GM23338 (cell line): ENCODE measurements at regions not wholly inside any gene's neighbourhood (a gene's known extent, or its start where the extent isn't known, plus 50 kb on each side); places are given as distances from the start of the nearest gene placed in this dataset.

Experiments
- ATAC-seq: fragments of 200-7000 bp; cut with Tn5 transposase; 3 replicates; pipeline ENCODE4 v1.9.1; 2020
- DNase-seq: peaks from one replicate; pipeline ENCODE4 v3.0.0-alpha.2; 2015; ENCODE audit warnings: low spot score
- H2AFZ ChIP-seq: fragments of 200-600 bp; sonication (generic); 2 replicates; pipeline ENCODE4 v1.8.0; 2016; ENCODE audit warnings: antibody characterized with exemption, mild to moderate bottlenecking, moderate library complexity
- H3F3A ChIP-seq: fragments of 200-600 bp; sonication (generic); replicated peaks from 2 replicates; pipeline ENCODE4 v1.8.0; 2017; ENCODE audit warnings: antibody characterized with exemption, mixed run types, low read depth
- H3K27ac ChIP-seq: fragments of 200-600 bp; sonication (generic); 2 replicates; pipeline ENCODE4 v1.6.1; 2016; ENCODE audit warnings: low read depth
- H3K27me3 ChIP-seq: fragments of 200-600 bp; sonication (generic); 2 replicates; pipeline ENCODE4 v1.8.0; 2016; ENCODE audit warnings: mild to moderate bottlenecking, mixed run types, moderate library complexity; ENCODE audit not compliant: insufficient read depth
- H3K36me3 ChIP-seq: fragments of 200-600 bp; sonication (generic); 2 replicates; pipeline ENCODE4 v1.8.0; 2016; ENCODE audit warnings: mild to moderate bottlenecking; ENCODE audit not compliant: insufficient read depth
- H3K4me1 ChIP-seq: fragments of 200-600 bp; sonication (generic); 2 replicates; pipeline ENCODE4 v1.8.0; 2016; ENCODE audit warnings: mild to moderate bottlenecking, moderate library complexity; ENCODE audit not compliant: insufficient read depth
- H3K4me2 ChIP-seq: fragments of 200-600 bp; sonication (generic); 2 replicates; pipeline ENCODE4 v1.7.1; 2017; ENCODE audit warnings: mixed run types
- H3K4me3 ChIP-seq: fragments of 200-600 bp; sonication (generic); 2 replicates; pipeline ENCODE4 v1.6.1; 2016; ENCODE audit warnings: mixed run types
- H3K79me2 ChIP-seq: fragments of 200-600 bp; sonication (generic); replicated peaks from 2 replicates; pipeline ENCODE4 v1.8.0; 2017; ENCODE audit warnings: mild to moderate bottlenecking; ENCODE audit not compliant: insufficient read depth
- H3K9me2 ChIP-seq: fragments of 200-600 bp; sonication (generic); 2 replicates; pipeline ENCODE4 v1.8.0; 2017; ENCODE audit not compliant: insufficient read depth
- H4K20me1 ChIP-seq: fragments of 200-600 bp; sonication (generic); replicated peaks from 2 replicates; pipeline ENCODE4 v1.8.0; 2017; ENCODE audit warnings: mild to moderate bottlenecking; ENCODE audit not compliant: insufficient read depth
- H3K27ac Mint-ChIP-seq: 2 replicates; pipeline ENCODE4 v1.8.0; 2020; ENCODE audit warnings: inconsistent platforms, mild to moderate bottlenecking, moderate library complexity, mixed read lengths
- H3K27me3 Mint-ChIP-seq: 3 replicates; pipeline ENCODE4 v1.8.0; 2022; ENCODE audit warnings: low read depth, mild to moderate bottlenecking, moderate library complexity, mixed read lengths, inconsistent platforms; ENCODE audit not compliant: insufficient read depth, poor library complexity
- H3K36me3 Mint-ChIP-seq: 3 replicates; pipeline ENCODE4 v1.8.0; 2021; ENCODE audit warnings: low read depth, mild to moderate bottlenecking, inconsistent platforms, moderate library complexity, mixed read lengths
- H3K4me1 Mint-ChIP-seq: 3 replicates; pipeline ENCODE4 v1.8.0; 2020; ENCODE audit warnings: mild to moderate bottlenecking, inconsistent platforms, mixed read lengths
- H3K4me3 Mint-ChIP-seq: 3 replicates; pipeline ENCODE4 v1.8.0; 2021; ENCODE audit warnings: moderate library complexity, mild to moderate bottlenecking, inconsistent platforms, mixed read lengths
- H3K9me3 Mint-ChIP-seq: 3 replicates; pipeline ENCODE4 v1.8.0; 2020; ENCODE audit warnings: moderate library complexity, mild to moderate bottlenecking, inconsistent platforms, mixed read lengths
- CREB1 ChIP-seq: fragments of 250-450 bp; sonication (Bioruptor Pico); IDR thresholded peaks from 2 replicates; pipeline ENCODE4 v1.5.0; 2020; ENCODE audit warnings: low read depth, mild to moderate bottlenecking, moderate library complexity
- JUNB ChIP-seq: IDR thresholded peaks from one replicate; pipeline ENCODE4 v1.6.1; 2016; ENCODE audit warnings: antibody characterized with exemption; ENCODE audit not compliant: unreplicated experiment
- NANOG ChIP-seq: IDR thresholded peaks from 2 replicates; pipeline ENCODE4 v1.6.1; 2016; ENCODE audit warnings: antibody characterized with exemption, borderline replicate concordance
- POLR2AphosphoS5 ChIP-seq: IDR thresholded peaks from 2 replicates; pipeline ENCODE4 v1.6.1; 2016; ENCODE audit warnings: antibody characterized with exemption, low read depth
- ZNF114 ChIP-seq: fragments of 250-450 bp; sonication (Bioruptor Pico); IDR thresholded peaks from 2 replicates; pipeline ENCODE4 v1.5.0; 2020; ENCODE audit warnings: mild to moderate bottlenecking, moderate library complexity
- TF ChIP-seq, protein P1 (sequence below): IDR thresholded peaks from 2 replicates; pipeline ENCODE4 v1.6.1; 2016; ENCODE audit warnings: antibody characterized with exemption
- TF ChIP-seq, protein P2 (sequence below), 2 experiments: fragments of 200-600 bp in 1 of 2; sonication (generic) in 1 of 2; conservative IDR thresholded peaks; 2 replicates each; pipeline versions ENCODE4 v1.5.1 to v1.6.1; 2016 to 2017; ENCODE audit warnings: antibody characterized with exemption in 2 of 2, low read depth in 2 of 2, mild to moderate bottlenecking in 2 of 2, moderate library complexity in 1 of 2

DNA sequence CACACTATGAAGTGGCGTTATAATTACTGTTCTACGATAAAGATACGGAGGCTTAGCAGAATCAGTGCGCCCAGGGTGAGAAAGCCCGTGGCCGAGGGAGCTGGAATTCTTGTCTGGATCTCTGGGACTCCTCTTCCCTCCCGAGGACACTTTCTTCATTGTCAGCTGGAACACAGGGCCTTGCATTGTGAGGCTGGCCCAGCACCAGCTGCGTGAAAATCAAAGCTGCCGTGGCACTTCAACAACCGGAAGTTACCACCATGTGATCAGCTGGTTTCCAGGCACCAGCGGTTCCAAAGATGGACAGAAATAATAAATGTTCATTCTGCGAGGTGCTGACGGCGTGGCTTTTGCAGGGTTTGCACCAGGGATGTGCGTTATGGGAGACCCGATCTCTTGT lies 234.0 kb upstream of the PITRM1 start (continued):
- TF ChIP-seq, protein P1, sequence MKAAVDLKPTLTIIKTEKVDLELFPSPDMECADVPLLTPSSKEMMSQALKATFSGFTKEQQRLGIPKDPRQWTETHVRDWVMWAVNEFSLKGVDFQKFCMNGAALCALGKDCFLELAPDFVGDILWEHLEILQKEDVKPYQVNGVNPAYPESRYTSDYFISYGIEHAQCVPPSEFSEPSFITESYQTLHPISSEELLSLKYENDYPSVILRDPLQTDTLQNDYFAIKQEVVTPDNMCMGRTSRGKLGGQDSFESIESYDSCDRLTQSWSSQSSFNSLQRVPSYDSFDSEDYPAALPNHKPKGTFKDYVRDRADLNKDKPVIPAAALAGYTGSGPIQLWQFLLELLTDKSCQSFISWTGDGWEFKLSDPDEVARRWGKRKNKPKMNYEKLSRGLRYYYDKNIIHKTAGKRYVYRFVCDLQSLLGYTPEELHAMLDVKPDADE: no peak
- TF ChIP-seq CREB1: no peak

GRCh38 chr10:3404381-3404780 lies 231.8 kb upstream of the PITRM1 start:
- Histone ChIP-seq H3K79me2 (no peaks in the 10 kb centered on the region), H3K27ac (no peak overlapping the region), H3K4me1 (no peaks in the 10 kb centered on the region; the same call in 1 of the 2 replicates), H3F3A (no peaks in the 10 kb centered on the region), H3K4me2 (no peak overlapping the region), H3K27me3 (no peaks in the 10 kb centered on the region), H3K4me3 (no peak overlapping the region), H3K9me2 (no peaks in the 10 kb centered on the region), H4K20me1 (no peaks in the 10 kb centered on the region), H2AFZ (no peak overlapping the region), H3K36me3 (no peaks in the 10 kb centered on the region)
- no peaks in the 10 kb centered on the region for H3K36me3 Mint-ChIP-seq
- H3K9me3 Mint-ChIP-seq: no peaks in the 10 kb centered on the region; the same call in 2 of the 3 replicates
- H3K27me3 Mint-ChIP-seq: no peaks in the 10 kb centered on the region
- ATAC-seq (no peak), DNase-seq (no peak)
- TF ChIP-seq ZNF114: no peak
- H3K4me3 Mint-ChIP-seq: no peak overlapping the region
- H3K27ac Mint-ChIP-seq: no peak overlapping the region
- H3K4me1 Mint-ChIP-seq: peaks cover 16% of the 10 kb centered on the region; the same call in 2 of the 3 replicates

GRCh38 chr10:3402187-3402751 lies 229.7 kb upstream of the PITRM1 start:
- Histone ChIP-seq H3K79me2 (no peaks in the 10 kb centered on the region), H3K4me1 (no peaks in the 10 kb centered on the region; the same call in 1 of the 2 replicates), H3K9me2 (no peaks in the 10 kb centered on the region), H2AFZ (no peak overlapping the region), H3K4me3 (no peak overlapping the region), H3K36me3 (no peaks in the 10 kb centered on the region), H4K20me1 (no peaks in the 10 kb centered on the region), H3K27me3 (no peaks in the 10 kb centered on the region), H3K4me2 (no peak overlapping the region), H3K27ac (no peak overlapping the region), H3F3A (no peaks in the 10 kb centered on the region)
- DNase-seq (no peak), ATAC-seq (no peak)
- TF ChIP-seq JUNB (no peak), POLR2AphosphoS5 (no peak), NANOG (no peak), CREB1 (no peak)
- TF ChIP-seq, protein P1: no peak
- TF ChIP-seq, protein P2, sequence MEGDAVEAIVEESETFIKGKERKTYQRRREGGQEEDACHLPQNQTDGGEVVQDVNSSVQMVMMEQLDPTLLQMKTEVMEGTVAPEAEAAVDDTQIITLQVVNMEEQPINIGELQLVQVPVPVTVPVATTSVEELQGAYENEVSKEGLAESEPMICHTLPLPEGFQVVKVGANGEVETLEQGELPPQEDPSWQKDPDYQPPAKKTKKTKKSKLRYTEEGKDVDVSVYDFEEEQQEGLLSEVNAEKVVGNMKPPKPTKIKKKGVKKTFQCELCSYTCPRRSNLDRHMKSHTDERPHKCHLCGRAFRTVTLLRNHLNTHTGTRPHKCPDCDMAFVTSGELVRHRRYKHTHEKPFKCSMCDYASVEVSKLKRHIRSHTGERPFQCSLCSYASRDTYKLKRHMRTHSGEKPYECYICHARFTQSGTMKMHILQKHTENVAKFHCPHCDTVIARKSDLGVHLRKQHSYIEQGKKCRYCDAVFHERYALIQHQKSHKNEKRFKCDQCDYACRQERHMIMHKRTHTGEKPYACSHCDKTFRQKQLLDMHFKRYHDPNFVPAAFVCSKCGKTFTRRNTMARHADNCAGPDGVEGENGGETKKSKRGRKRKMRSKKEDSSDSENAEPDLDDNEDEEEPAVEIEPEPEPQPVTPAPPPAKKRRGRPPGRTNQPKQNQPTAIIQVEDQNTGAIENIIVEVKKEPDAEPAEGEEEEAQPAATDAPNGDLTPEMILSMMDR (conservative IDR thresholded peaks at IDR 0.05; ENCODE audit: low read depth in 2 of 2): no peak
- Mint-ChIP-seq H3K27ac (no peak overlapping the region), H3K4me3 (no peak overlapping the region), H3K4me1 (peaks cover 19% of the 10 kb centered on the region; the same call in 2 of the 3 replicates), H3K9me3 (no peaks in the 10 kb centered on the region), H3K27me3 (no peaks in the 10 kb centered on the region), H3K36me3 (no peaks in the 10 kb centered on the region)
